Gastrocnemius medialis (tissue), 4 donors: ENCODE measurements at regions not wholly inside any gene's neighbourhood (a gene's known extent, or its start where the extent isn't known, plus 50 kb on each side); places are given as distances from the start of the nearest gene placed in this dataset.

Experiments used
- ATAC-seq, 2 donors: fragments of 150-250 bp; one replicate each; pipeline ENCODE4 v1.9.1; 2016
- DNase-seq, 2 donors: peaks; one replicate each; pipeline ENCODE4 v3.0.0-alpha.2; 2019
- H3K27ac ChIP-seq, 4 donors: fragments of 200-600 bp; sonication (generic); 1 replicate in 1 of 4; 2 replicates in 3 of 4; pipeline ENCODE4 v1.5.1; 2016 to 2018; ENCODE audit warnings: mild to moderate bottlenecking in 2 of 4, moderate library complexity in 1 of 4
- H3K27me3 ChIP-seq, 3 donors: fragments of 200-600 bp; sonication (generic) in 2 of 3; 1 replicate in 1 of 3; 2 replicates in 2 of 3; pipeline versions ENCODE4 v1.5.1 to v1.6.0; 2016 to 2019; ENCODE audit warnings: mild to moderate bottlenecking in 1 of 3, moderate library complexity in 1 of 3
- H3K36me3 ChIP-seq, 2 donors: fragments of 200-600 bp; sonication (generic) in 1 of 2; one replicate each; pipeline ENCODE4 v1.5.1; 2017 to 2018
- H3K4me1 ChIP-seq, 2 donors: fragments of 200-600 bp; sonication (generic) in 1 of 2; one replicate each; pipeline ENCODE4 v1.5.1; 2016 to 2017; ENCODE audit warnings: mild to moderate bottlenecking in 2 of 2
- H3K4me3 ChIP-seq, 4 donors: fragments of 200-600 bp; sonication (generic) in 3 of 4; 1 replicate in 1 of 4; 2 replicates in 3 of 4; pipeline ENCODE4 v1.5.1; 2016 to 2019; ENCODE audit warnings: mild to moderate bottlenecking in 2 of 4
- H3K9me3 ChIP-seq, 3 donors: fragments of 200-600 bp; sonication (generic) in 2 of 3; 1 replicate in 1 of 3; 2 replicates in 2 of 3; pipeline ENCODE4 v1.5.1; 2016 to 2019
- POLR2A ChIP-seq, 2 donors: fragments of 450-650 bp; IDR thresholded peaks; one replicate each; pipeline ENCODE4 v1.6.1; 2017; ENCODE audit warnings: antibody characterized with exemption in 2 of 2, mild to moderate bottlenecking in 2 of 2, moderate library complexity in 2 of 2
- in situ Hi-C, 4 donors: fragments of 200-750 bp; cut with MboI; loops; one replicate each; pipeline versions ENCODE4 v1.15.0 to v1.8.0; 2017; ENCODE audit warnings: low sequenced_read_pairs in 4 of 4
- intact Hi-C: fragments of 100-400 bp; cut with DNase I; formaldehyde crosslinking; loops from one replicate; pipeline ENCODE4 v1.15.1; 2023; ENCODE audit warnings: low total_unique reads
- TF ChIP-seq, protein P1 (sequence below), 5 experiments: fragments of 450-650 bp in 3 of 5; fragments of 200-600 bp in 2 of 5; sonication (generic) in 2 of 5; IDR thresholded peaks in 4 of 5; conservative IDR thresholded peaks in 1 of 5; 1 replicate in 4 of 5; 2 replicates in 1 of 5; pipeline ENCODE4 v1.5.1; 2016 to 2019; ENCODE audit warnings: antibody characterized with exemption in 5 of 5, mild to moderate bottlenecking in 3 of 5, moderate library complexity in 3 of 5

DNA sequence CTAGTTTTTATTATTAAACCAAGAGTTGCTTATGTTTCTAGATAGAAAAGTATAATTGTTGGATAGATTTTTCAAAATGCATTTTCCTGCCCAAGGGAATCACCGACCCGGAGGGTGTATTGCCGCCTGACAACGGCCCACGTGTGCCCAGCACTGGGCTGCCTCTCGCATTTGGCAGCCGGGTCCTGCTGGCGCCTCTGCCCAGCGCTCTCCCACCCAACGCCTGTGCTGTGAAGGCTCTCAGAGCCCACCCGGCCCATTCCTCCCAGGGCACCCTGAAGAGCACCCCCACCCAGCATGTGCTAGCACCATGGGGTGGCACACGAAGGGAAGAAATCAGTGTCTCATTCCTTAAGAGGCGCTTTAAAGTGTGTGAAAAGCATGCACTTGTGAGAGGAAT is 88.3 kb upstream of the AFDN start:
- H3K27me3 ChIP-seq, result no peaks in the 10 kb centered on the region
- in situ Hi-C loops, result no loop called here
- DNase-seq (no peak), ATAC-seq (no peak)
- H3K4me1 ChIP-seq, result peaks cover 0 to 3% of the 10 kb centered on the region in 2 donors
- intact Hi-C loops, result no loop called here
- no peak overlapping the region for H3K4me3 ChIP-seq
- no peaks in the 10 kb centered on the region for H3K36me3 ChIP-seq
- no peak overlapping the region for H3K27ac ChIP-seq
- no peak for TF ChIP-seq POLR2A (IDR thresholded peaks at IDR 0.05)
- TF ChIP-seq, protein P1, sequence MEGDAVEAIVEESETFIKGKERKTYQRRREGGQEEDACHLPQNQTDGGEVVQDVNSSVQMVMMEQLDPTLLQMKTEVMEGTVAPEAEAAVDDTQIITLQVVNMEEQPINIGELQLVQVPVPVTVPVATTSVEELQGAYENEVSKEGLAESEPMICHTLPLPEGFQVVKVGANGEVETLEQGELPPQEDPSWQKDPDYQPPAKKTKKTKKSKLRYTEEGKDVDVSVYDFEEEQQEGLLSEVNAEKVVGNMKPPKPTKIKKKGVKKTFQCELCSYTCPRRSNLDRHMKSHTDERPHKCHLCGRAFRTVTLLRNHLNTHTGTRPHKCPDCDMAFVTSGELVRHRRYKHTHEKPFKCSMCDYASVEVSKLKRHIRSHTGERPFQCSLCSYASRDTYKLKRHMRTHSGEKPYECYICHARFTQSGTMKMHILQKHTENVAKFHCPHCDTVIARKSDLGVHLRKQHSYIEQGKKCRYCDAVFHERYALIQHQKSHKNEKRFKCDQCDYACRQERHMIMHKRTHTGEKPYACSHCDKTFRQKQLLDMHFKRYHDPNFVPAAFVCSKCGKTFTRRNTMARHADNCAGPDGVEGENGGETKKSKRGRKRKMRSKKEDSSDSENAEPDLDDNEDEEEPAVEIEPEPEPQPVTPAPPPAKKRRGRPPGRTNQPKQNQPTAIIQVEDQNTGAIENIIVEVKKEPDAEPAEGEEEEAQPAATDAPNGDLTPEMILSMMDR (IDR thresholded peaks at IDR 0.05 in 4 of 5, conservative IDR thresholded peaks at IDR 0.05 in 1 of 5), result no peak
- no peaks in the 10 kb centered on the region for H3K9me3 ChIP-seq

DNA sequence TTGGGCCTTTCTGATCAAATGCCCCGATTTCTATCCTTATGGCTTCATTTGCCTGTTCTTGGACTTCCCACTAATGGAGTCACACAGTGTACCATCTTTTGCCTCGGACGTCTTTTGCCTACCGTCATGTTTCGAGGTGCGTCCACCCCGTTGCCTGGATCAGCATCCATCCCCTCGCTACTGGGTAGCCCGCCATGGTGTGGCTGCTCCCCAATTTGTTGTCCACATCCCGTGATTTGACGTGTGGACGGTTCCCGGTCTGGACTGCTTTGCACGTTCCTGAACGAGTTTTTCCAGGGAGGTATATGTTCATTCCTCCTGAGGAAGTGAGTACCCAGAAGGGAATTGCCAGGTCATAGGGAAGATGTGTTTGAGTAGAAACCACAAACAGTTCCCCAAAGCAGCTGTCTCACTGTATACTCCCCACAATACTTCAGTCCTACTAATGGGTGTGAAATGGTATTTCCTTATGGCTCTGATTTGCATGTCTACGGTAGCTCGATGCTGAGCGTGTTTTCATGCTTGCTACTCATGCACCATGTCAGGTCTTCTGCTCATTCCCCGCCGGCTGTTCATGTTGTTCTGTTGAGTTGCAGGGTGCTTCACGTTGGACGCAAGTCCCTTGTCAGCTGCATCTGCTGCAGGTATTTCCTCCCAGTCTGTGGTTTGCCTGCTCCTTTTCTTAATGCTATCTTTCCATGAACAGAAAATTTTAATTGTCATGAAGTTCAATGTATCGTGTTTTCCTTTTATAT is 86.8 kb upstream of the AFDN start:
- H3K9me3 ChIP-seq, result no peaks in the 10 kb centered on the region
- DNase-seq, result no peak
- ATAC-seq, result no peak
- intact Hi-C loops, result no loop called here
- H3K36me3 ChIP-seq, result no peaks in the 10 kb centered on the region
- H3K4me3 ChIP-seq, result no peak overlapping the region
- H3K27me3 ChIP-seq, result peaks cover 0 to 10% (median 0%) of the 10 kb centered on the region in 3 donors
- TF ChIP-seq, protein P1 (IDR thresholded peaks at IDR 0.05 in 4 of 5, conservative IDR thresholded peaks at IDR 0.05 in 1 of 5), result no peak
- no peak for TF ChIP-seq POLR2A (IDR thresholded peaks at IDR 0.05)
- no peak overlapping the region for H3K27ac ChIP-seq
- in situ Hi-C loops, result no loop called here
- H3K4me1 ChIP-seq, result no peaks in the 10 kb centered on the region

DNA sequence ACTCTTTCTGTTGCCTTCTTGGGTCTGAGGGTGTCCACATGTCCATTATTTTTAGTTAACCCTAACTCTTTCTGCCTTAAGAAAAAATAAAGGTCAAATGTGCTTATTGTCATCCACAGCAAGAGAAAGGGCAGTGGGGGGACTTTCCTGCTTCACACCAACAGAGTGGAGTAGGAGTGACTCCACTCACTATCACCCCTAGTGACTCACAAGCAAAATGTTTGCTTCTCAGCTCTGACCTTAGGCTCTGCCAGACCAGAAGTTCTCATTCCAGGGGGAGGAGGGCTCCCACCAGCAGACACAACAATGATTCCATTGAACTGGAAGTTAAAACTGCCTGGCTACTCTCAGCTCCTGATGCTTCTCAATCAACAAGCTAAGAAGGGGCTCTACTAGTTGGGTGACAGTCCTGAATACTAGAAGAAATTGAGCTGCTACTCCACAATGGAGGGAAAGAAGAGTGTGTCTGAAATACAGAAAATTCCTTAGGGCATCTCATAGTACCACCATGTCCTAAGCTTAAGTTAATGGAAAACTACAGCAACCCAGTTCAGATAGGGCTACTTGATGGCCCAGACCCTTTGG is 83.9 kb upstream of the AFDN start:
- TF ChIP-seq, protein P1 (IDR thresholded peaks at IDR 0.05 in 4 of 5, conservative IDR thresholded peaks at IDR 0.05 in 1 of 5), result no peak
- no peak for TF ChIP-seq POLR2A (IDR thresholded peaks at IDR 0.05)
- in situ Hi-C loops, result no loop called here
- no peak for DNase-seq
- H3K27ac ChIP-seq, result no peak overlapping the region
- no peaks in the 10 kb centered on the region for H3K36me3 ChIP-seq
- no peaks in the 10 kb centered on the region for H3K4me1 ChIP-seq
- no peaks in the 10 kb centered on the region for H3K9me3 ChIP-seq
- intact Hi-C loops, result no loop called here
- H3K27me3 ChIP-seq, result peaks cover 0 to 10% (median 6%) of the 10 kb centered on the region in 3 donors
- no peak overlapping the region for H3K4me3 ChIP-seq
- ATAC-seq, result no peak

DNA sequence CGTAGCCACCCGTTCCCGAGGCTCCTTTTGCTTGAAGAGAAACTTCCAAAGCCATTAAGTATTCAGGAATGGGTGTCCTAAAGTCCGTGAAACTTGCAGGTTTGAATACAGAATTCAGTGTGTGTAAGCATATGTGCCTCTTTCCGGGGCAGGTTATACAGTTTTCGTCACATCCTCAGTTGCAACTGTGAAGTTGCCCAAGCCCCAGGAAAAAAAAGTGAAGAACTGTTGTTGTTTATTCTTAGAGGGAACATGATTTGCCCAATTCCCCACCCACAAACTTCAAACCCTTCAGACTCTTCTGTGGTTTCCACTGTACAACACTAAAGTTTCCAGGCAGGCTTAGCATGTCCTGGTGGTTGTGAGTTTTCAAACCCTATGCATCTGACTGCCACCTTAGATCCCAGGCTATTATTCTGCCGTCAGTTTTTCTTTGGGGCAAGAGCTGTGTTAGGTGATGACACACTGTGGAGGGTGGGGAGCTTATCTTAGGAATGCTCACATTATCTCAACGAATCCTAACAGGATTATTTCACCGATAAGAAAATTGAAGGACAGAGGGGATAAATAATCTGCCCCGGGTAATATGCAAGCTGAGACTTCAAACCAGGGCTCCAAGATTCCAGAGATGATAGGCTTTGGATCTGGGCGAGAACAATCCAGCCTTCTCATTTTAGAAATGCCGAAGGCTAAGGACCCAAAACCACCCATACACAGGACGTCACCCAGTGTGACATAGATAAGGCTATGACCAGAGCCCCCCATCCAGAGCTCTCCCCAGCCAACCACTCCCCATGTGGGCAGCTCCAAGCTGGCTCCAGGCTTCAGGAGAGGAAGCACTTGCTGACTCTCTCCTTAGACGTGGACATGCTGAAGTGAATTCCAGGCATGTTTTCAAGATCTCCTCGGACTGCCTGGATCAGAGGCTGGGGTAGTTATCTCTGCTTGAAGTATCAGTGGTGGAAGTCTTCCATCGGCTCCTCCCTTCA is 81.7 kb upstream of the AFDN start:
- DNase-seq (no peak), ATAC-seq (no peak)
- Histone ChIP-seq H3K4me1 (no peaks in the 10 kb centered on the region), H3K27ac (no peak overlapping the region), H3K27me3 (peaks cover 0 to 10% (median 6%) of the 10 kb centered on the region in 3 donors), H3K36me3 (no peaks in the 10 kb centered on the region), H3K4me3 (no peak overlapping the region), H3K9me3 (no peaks in the 10 kb centered on the region)
- TF ChIP-seq, protein P1 (IDR thresholded peaks at IDR 0.05 in 4 of 5, conservative IDR thresholded peaks at IDR 0.05 in 1 of 5), result no peak
- no peak for TF ChIP-seq POLR2A (IDR thresholded peaks at IDR 0.05)
- intact Hi-C loops, result no loop called here
- in situ Hi-C loops, result no loop called here
